ENCODE measurements at regions not wholly inside any gene's neighbourhood (a gene's known extent, or its start where the extent isn't known, plus 50 kb on each side); places are given as distances from the start of the nearest gene placed in this dataset.

GRCh38 chr10:10804998-10805740, 212.5 kb upstream of the CELF2 start:
- no peak for DNase-seq (ENCODE audit: low spot score)
- Mint-ChIP-seq H3K9me3 (ENCODE audit: unreplicated experiment) (no peaks in the 10 kb centered on the region), H3K4me3 (ENCODE audit: unreplicated experiment) (no peak overlapping the region), H3K27ac (ENCODE audit: unreplicated experiment) (no peak overlapping the region), H3K27me3 (ENCODE audit: unreplicated experiment) (no peaks in the 10 kb centered on the region), H3K4me1 (ENCODE audit: unreplicated experiment) (no peaks in the 10 kb centered on the region), H3K36me3 (ENCODE audit: low read depth, unreplicated experiment) (no peaks in the 10 kb centered on the region)
- no peak for TF ChIP-seq CTCF (IDR thresholded peaks at IDR 0.05; ENCODE audit: unreplicated experiment)

- H3K36me3 Mint-ChIP-seq (ENCODE audit: low read depth, unreplicated experiment), result no peaks in the 10 kb centered on the region
- no peak overlapping the region for H3K4me3 Mint-ChIP-seq (ENCODE audit: unreplicated experiment)
- peaks cover 1% of the 10 kb centered on the region for H3K27me3 Mint-ChIP-seq (ENCODE audit: unreplicated experiment)
- DNase-seq (ENCODE audit: low spot score), result no peak
- no peaks in the 10 kb centered on the region for H3K4me1 Mint-ChIP-seq (ENCODE audit: unreplicated experiment)
- no peak overlapping the region for H3K27ac Mint-ChIP-seq (ENCODE audit: unreplicated experiment)
- H3K9me3 Mint-ChIP-seq (ENCODE audit: unreplicated experiment), result peaks cover 5% of the 10 kb centered on the region
- no peak for TF ChIP-seq CTCF (IDR thresholded peaks at IDR 0.05; ENCODE audit: unreplicated experiment)
Observed at GRCh38 chr10:10807106-10807505, 210.6 kb upstream of the CELF2 start.

GRCh38 chr10:10811562-10811961, 206.1 kb upstream of the CELF2 start:
- Mint-ChIP-seq H3K27ac (ENCODE audit: unreplicated experiment) (no peak overlapping the region), H3K4me3 (ENCODE audit: unreplicated experiment) (no peak overlapping the region), H3K4me1 (ENCODE audit: unreplicated experiment) (no peaks in the 10 kb centered on the region), H3K9me3 (ENCODE audit: unreplicated experiment) (peaks cover 5% of the 10 kb centered on the region), H3K36me3 (ENCODE audit: low read depth, unreplicated experiment) (no peaks in the 10 kb centered on the region), H3K27me3 (ENCODE audit: unreplicated experiment) (peaks cover 1% of the 10 kb centered on the region)
- no peak for DNase-seq (ENCODE audit: low spot score)
- no peak for TF ChIP-seq CTCF (IDR thresholded peaks at IDR 0.05; ENCODE audit: unreplicated experiment)

- H3K4me3 Mint-ChIP-seq (ENCODE audit: unreplicated experiment), result no peak overlapping the region
- TF ChIP-seq CTCF (IDR thresholded peaks at IDR 0.05; ENCODE audit: unreplicated experiment), result no peak
- no peaks in the 10 kb centered on the region for H3K4me1 Mint-ChIP-seq (ENCODE audit: unreplicated experiment)
- no peaks in the 10 kb centered on the region for H3K36me3 Mint-ChIP-seq (ENCODE audit: low read depth, unreplicated experiment)
- peaks cover 1% of the 10 kb centered on the region for H3K27me3 Mint-ChIP-seq (ENCODE audit: unreplicated experiment)
- H3K9me3 Mint-ChIP-seq (ENCODE audit: unreplicated experiment), result peaks cover 5% of the 10 kb centered on the region
- DNase-seq (ENCODE audit: low spot score), result no peak
- H3K27ac Mint-ChIP-seq (ENCODE audit: unreplicated experiment), result no peak overlapping the region
Observed at GRCh38 chr10:10813656-10814055, 204.0 kb upstream of the CELF2 start.

- no peak for DNase-seq (ENCODE audit: low spot score)
- TF ChIP-seq CTCF (IDR thresholded peaks at IDR 0.05; ENCODE audit: unreplicated experiment), result no peak
- no peaks in the 10 kb centered on the region for H3K4me1 Mint-ChIP-seq (ENCODE audit: unreplicated experiment)
- no peak overlapping the region for H3K27ac Mint-ChIP-seq (ENCODE audit: unreplicated experiment)
- peaks cover 1% of the 10 kb centered on the region for H3K27me3 Mint-ChIP-seq (ENCODE audit: unreplicated experiment)
- H3K4me3 Mint-ChIP-seq (ENCODE audit: unreplicated experiment), result no peak overlapping the region
- H3K9me3 Mint-ChIP-seq (ENCODE audit: unreplicated experiment), result peaks cover 5% of the 10 kb centered on the region
- H3K36me3 Mint-ChIP-seq (ENCODE audit: low read depth, unreplicated experiment), result no peaks in the 10 kb centered on the region
Observed at GRCh38 chr10:10814069-10814468, 203.6 kb upstream of the CELF2 start.
